Stimulated activated CD8-positive, alpha-beta memory T cell treated with anti-CD3 and anti-CD28 coated beads, Interleukin-2, amount 100 ng/mL, for 48 hours (primary cell): ENCODE measurements at regions not wholly inside any gene's neighbourhood (a gene's known extent, or its start where the extent isn't known, plus 50 kb on each side); places are given as distances from the start of the nearest gene placed in this dataset.

Source experiments
- DNase-seq, 2 donors: peaks; one replicate each; pipeline ENCODE4 v3.0.0-alpha.2; 2020; ENCODE audit warnings: low read depth in 2 of 2

DNA sequence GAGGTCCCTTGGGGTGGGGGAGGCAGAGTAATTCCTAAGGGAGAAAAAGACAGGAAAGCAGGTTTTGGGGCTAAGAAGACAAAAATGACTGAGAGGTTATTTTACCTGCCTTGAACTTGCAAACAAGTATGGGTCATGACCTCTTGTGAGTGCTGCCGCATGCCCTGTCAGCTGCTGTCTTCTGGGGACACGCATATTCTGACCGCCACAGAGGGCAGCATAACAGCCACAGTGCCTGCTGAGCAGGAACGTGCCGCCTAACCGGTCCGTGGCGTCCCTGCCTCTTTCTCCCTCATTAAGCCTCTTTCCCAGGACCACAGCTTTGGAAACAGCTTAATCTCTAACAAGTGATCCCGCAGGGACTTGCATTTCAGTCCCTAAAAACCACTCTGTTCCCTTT, 51.3 kb upstream of the KCNA1 start:
- no peak for DNase-seq

DNA sequence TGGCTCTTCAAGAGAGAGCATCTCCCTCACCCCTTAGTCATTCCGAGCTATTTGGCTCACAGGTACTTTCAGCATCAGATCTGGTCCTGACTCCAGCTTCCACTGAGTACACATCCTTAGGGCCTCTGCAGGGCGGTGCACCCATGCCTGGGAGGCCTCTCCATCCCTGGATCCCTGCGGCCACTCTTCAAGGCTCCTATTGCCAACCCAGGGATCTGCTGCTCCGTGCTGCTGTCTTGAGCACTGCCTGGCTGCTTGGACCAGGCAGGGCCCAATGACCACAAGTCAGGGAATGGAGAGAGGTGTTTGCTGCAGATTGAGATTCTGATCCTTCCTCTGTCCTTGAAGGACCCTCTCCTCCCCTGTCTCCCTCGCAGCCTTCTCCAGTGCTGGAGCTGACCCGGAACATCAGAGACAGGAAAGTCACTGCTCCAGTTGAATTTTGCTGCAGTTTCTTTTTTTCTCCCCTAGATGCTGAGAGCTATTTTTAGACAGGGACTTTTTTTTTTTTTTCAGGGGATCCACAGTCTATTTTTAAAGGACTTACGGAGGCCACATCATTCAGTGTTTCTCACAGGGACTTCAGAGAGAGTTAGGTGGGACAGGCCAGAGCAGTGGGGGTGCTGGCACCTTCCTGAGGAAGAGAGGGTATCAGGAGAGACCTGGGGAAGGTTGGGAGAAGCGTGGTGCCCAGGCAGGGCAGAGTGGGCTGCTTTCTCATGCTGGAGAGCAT, 50.1 kb upstream of the KCNA1 start:
- DNase-seq = no peak
